Effector memory CD8-positive, alpha-beta T cell (primary cell): ENCODE measurements at regions not wholly inside any gene's neighbourhood (a gene's known extent, or its start where the extent isn't known, plus 50 kb on each side); places are given as distances from the start of the nearest gene placed in this dataset.

Source experiments
- ATAC-seq: fragments of 150-1000 bp; cut with Tn5 transposase; replicated peaks from 2 replicates; pipeline ENCODE4 v1.10.0; 2021; ENCODE audit warnings: mild to moderate bottlenecking, moderate library complexity
- DNase-seq, 3 experiments: peaks; one replicate each; pipeline ENCODE4 v3.0.0; 2021
- H3K27ac Mint-ChIP-seq, 2 donors: one replicate each; pipeline ENCODE4 v1.8.0; 2022; ENCODE audit warnings: mild to moderate bottlenecking in 2 of 2, mixed read lengths in 2 of 2, moderate library complexity in 2 of 2
- H3K27me3 Mint-ChIP-seq, 2 donors: one replicate each; pipeline ENCODE4 v1.8.0; 2022; ENCODE audit warnings: mixed read lengths in 2 of 2
- H3K36me3 Mint-ChIP-seq: one replicate; pipeline ENCODE4 v1.8.0; 2022; ENCODE audit warnings: mild to moderate bottlenecking, moderate library complexity, mixed read lengths; ENCODE audit not compliant: insufficient read depth
- H3K4me1 Mint-ChIP-seq, 2 donors: one replicate each; pipeline ENCODE4 v1.8.0; 2022; ENCODE audit warnings: low read depth in 2 of 2, mixed read lengths in 2 of 2
- H3K4me3 Mint-ChIP-seq, 2 donors: one replicate each; pipeline ENCODE4 v1.8.0; 2022; ENCODE audit warnings: mild to moderate bottlenecking in 2 of 2, mixed read lengths in 2 of 2, moderate library complexity in 2 of 2
- H3K9me3 Mint-ChIP-seq, 2 donors: one replicate each; pipeline ENCODE4 v1.8.0; 2022; ENCODE audit warnings: mixed read lengths in 2 of 2

DNA sequence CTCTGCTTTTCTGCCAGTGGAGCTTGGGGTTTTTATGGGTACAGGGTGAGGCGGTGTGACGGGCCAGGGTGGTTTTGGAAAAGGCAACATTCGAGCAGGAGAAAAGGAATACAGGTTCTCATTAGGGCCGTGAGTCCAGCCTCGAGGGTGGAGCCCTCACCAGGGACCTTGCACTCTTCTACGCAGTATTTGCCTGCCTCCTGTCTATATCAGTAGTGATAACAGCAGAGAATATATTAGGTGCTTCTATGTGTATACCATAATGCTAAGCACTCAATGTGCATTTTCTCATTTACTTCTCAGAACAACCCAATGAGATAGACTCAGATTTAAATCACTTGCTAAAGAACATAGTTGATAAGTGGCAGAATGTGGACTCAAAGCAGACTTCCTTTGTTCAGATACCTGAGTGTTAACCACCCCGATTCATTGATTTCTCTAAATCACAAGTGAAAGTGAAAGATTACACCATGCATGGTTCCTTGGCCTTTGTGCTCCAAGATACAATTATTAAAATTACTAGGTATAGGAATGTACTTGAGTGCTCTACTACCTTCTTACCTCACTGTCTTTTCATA is 403.9 kb downstream of the PCDH7 start:
- H3K4me1 Mint-ChIP-seq: no peaks in the 10 kb centered on the region
- H3K27me3 Mint-ChIP-seq: no peaks in the 10 kb centered on the region
- no peak overlapping the region for H3K27ac Mint-ChIP-seq
- ATAC-seq: no peak
- peaks cover 3% of the 10 kb centered on the region for H3K36me3 Mint-ChIP-seq
- peaks cover 8 to 11% of the 10 kb centered on the region in 2 donors for H3K9me3 Mint-ChIP-seq
- H3K4me3 Mint-ChIP-seq: no peak overlapping the region
- no peak for DNase-seq

DNA sequence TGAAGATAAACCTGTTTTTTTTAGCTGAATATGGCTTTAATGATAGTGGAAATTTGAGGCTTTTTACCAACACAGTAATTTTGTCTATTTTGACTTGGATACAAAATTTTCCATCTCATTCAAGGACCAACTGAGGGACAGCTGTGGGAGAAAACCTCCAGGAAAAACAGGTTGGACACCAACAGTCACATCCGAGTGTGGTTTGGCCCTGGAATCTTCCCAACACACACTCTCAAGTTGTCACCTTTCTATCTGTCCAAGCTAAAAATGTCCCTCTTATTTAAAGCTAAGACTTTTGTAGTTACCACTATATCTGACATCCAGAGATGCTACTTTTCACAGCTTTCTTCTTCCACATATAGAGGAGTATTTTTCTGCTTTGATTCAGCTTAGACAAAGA is 404.9 kb downstream of the PCDH7 start:
- H3K27me3 Mint-ChIP-seq: no peaks in the 10 kb centered on the region
- ATAC-seq (no peak), DNase-seq (no peak)
- H3K4me3 Mint-ChIP-seq: no peak overlapping the region
- no peaks in the 10 kb centered on the region for H3K4me1 Mint-ChIP-seq
- peaks cover 3% of the 10 kb centered on the region for H3K36me3 Mint-ChIP-seq
- no peak overlapping the region for H3K27ac Mint-ChIP-seq
- peaks cover 10 to 11% of the 10 kb centered on the region in 2 donors for H3K9me3 Mint-ChIP-seq

DNA sequence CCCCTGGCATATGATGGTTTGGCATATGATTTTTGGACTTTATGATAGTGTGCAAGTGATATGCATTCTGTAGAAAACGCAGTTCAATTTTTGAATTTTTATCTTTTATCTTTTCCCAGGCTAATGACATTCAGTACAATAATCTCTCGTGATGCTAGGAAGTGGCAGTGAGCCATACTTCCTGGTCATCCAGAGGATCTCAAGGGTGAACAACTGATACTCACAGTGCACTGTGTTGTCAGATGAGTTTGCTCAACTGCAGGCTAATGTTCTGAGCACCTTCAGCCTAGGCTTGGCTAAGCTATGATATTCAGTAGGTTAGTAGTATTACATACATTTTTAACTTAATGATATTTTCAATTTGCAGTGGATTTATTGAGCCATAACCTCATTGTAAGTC is 405.3 kb downstream of the PCDH7 start:
- no peaks in the 10 kb centered on the region for H3K27me3 Mint-ChIP-seq
- H3K4me3 Mint-ChIP-seq: no peak overlapping the region
- H3K36me3 Mint-ChIP-seq: peaks cover 3% of the 10 kb centered on the region
- peaks cover 10 to 11% of the 10 kb centered on the region in 2 donors for H3K9me3 Mint-ChIP-seq
- no peak overlapping the region for H3K27ac Mint-ChIP-seq
- no peak for DNase-seq
- ATAC-seq: no peak
- no peaks in the 10 kb centered on the region for H3K4me1 Mint-ChIP-seq

GRCh38 chr4:31126881-31127398 is 406.8 kb downstream of the PCDH7 start:
- no peaks in the 10 kb centered on the region for H3K4me1 Mint-ChIP-seq
- ATAC-seq (no peak), DNase-seq (no peak)
- H3K9me3 Mint-ChIP-seq: peaks cover 11 to 13% of the 10 kb centered on the region in 2 donors
- H3K27ac Mint-ChIP-seq: no peak overlapping the region
- no peaks in the 10 kb centered on the region for H3K36me3 Mint-ChIP-seq
- no peak overlapping the region for H3K4me3 Mint-ChIP-seq
- no peaks in the 10 kb centered on the region for H3K27me3 Mint-ChIP-seq

DNA sequence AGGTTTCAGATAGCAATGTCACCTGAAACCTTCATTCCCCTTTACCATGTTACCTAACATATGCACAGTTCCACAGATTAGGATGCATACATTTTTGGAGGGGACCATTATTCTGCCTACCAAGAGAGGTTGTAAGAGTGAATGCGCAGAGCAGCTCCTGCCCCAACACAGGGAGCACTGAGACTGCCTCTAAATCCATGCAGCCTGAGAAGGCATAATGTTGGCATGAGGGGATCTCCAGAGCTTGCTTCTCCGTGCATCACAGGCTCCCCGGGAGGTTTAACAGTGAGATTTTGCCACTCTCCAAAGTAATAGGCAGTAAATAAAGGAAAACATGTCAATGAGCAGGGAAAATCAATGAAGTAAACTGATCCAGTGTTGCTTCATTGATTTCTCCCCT is 410.8 kb downstream of the PCDH7 start:
- Mint-ChIP-seq H3K27me3 (no peaks in the 10 kb centered on the region), H3K4me3 (no peak overlapping the region), H3K9me3 (peaks cover 0 to 16% of the 10 kb centered on the region in 2 donors), H3K36me3 (no peaks in the 10 kb centered on the region), H3K4me1 (no peaks in the 10 kb centered on the region), H3K27ac (no peak overlapping the region)
- DNase-seq (no peak), ATAC-seq (no peak)

- H3K36me3 Mint-ChIP-seq: no peaks in the 10 kb centered on the region
- DNase-seq: no peak
- no peaks in the 10 kb centered on the region for H3K4me1 Mint-ChIP-seq
- H3K9me3 Mint-ChIP-seq: peaks cover 0 to 11% of the 10 kb centered on the region in 2 donors
- no peaks in the 10 kb centered on the region for H3K27me3 Mint-ChIP-seq
- ATAC-seq: no peak
- H3K27ac Mint-ChIP-seq: no peak overlapping the region
- no peak overlapping the region for H3K4me3 Mint-ChIP-seq
Observed at GRCh38 chr4:31134720-31135119, 414.6 kb downstream of the PCDH7 start.

DNA sequence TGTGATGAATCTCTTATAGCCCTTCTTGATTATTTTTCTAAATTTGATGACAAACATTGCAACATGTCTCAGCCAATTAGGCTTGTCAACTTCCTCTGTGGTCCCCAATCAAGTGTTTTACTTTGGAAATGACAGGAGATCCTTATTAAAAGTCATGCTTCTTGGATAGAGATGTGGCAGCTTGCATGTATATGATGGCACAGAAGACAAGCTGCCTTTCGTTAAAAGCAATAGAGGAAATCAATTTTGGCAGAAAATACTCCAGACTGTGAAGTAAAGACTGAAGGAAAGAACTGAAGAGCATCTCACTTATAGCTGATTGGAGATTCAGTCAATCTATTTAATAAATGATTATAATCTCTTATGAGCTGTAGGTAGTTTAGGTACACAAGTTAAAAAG is 419.6 kb downstream of the PCDH7 start:
- H3K27me3 Mint-ChIP-seq: no peaks in the 10 kb centered on the region
- peaks cover 0 to 2% of the 10 kb centered on the region in 2 donors for H3K9me3 Mint-ChIP-seq
- no peak for ATAC-seq
- H3K4me1 Mint-ChIP-seq: no peaks in the 10 kb centered on the region
- DNase-seq: no peak
- no peak overlapping the region for H3K4me3 Mint-ChIP-seq
- H3K36me3 Mint-ChIP-seq: no peaks in the 10 kb centered on the region
- H3K27ac Mint-ChIP-seq: no peak overlapping the region

DNA sequence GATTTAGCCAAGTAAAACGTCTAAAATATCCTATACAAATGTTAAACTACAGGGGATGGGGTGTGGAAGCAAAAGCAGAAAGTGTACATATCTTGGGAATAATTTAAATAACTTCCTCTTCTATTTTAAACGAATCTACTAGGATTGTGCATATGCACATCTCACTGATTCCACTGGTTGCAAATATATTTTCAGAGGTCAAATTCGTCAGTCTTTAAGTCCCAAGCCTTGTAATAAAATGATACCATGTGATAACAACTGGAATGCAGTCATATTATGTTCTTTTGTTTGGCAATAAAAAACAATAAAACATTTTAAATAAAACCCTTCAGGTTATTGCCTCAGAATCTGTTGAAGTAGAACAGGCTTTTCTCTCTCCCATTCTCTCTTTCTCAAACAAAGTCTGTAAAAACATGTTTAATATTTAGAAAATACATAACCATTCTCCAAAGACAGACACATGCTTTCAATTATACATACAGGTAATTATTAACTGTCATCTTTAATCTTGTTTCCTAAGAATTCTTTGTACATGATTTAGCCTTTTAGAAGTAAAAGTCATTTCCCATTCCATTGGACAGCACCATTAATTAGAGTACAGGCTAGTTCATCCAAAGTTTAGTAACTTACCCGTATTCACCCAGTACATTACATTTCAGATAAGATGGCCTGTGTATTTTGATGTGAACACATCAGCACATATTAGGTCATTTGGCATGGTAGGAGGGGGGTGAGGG is 421.1 kb downstream of the PCDH7 start:
- no peaks in the 10 kb centered on the region for H3K36me3 Mint-ChIP-seq
- no peak for ATAC-seq
- no peaks in the 10 kb centered on the region for H3K27me3 Mint-ChIP-seq
- no peak overlapping the region for H3K27ac Mint-ChIP-seq
- no peaks in the 10 kb centered on the region for H3K4me1 Mint-ChIP-seq
- DNase-seq: no peak
- no peak overlapping the region for H3K4me3 Mint-ChIP-seq
- H3K9me3 Mint-ChIP-seq: peaks cover 0 to 3% of the 10 kb centered on the region in 2 donors

GRCh38 chr4:31141832-31142142 is 421.6 kb downstream of the PCDH7 start:
- no peak overlapping the region for H3K4me3 Mint-ChIP-seq
- peaks cover 0 to 3% of the 10 kb centered on the region in 2 donors for H3K9me3 Mint-ChIP-seq
- H3K27ac Mint-ChIP-seq: no peak overlapping the region
- H3K4me1 Mint-ChIP-seq: no peaks in the 10 kb centered on the region
- no peak for DNase-seq
- no peaks in the 10 kb centered on the region for H3K36me3 Mint-ChIP-seq
- no peak for ATAC-seq
- no peaks in the 10 kb centered on the region for H3K27me3 Mint-ChIP-seq

- H3K36me3 Mint-ChIP-seq: no peaks in the 10 kb centered on the region
- no peaks in the 10 kb centered on the region for H3K27me3 Mint-ChIP-seq
- no peak overlapping the region for H3K4me3 Mint-ChIP-seq
Observed at GRCh38 chr4:31146366-31146765, 426.2 kb downstream of the PCDH7 start.

GRCh38 chr4:31148990-31149389 is 428.8 kb downstream of the PCDH7 start:
- Mint-ChIP-seq H3K36me3 (no peaks in the 10 kb centered on the region), H3K27ac (no peak overlapping the region), H3K4me1 (no peaks in the 10 kb centered on the region), H3K27me3 (no peaks in the 10 kb centered on the region), H3K9me3 (peaks cover 0 to 4% of the 10 kb centered on the region in 2 donors), H3K4me3 (no peak overlapping the region)
- no peak for DNase-seq
- ATAC-seq: no peak

More at GRCh38 chr4:31146366-31146765, 426.2 kb downstream of the PCDH7 start:
- Mint-ChIP-seq H3K27ac (no peak overlapping the region), H3K4me1 (no peaks in the 10 kb centered on the region), H3K9me3 (peaks cover 0 to 2% of the 10 kb centered on the region in 2 donors)
- no peak for ATAC-seq
- no peak for DNase-seq

DNA sequence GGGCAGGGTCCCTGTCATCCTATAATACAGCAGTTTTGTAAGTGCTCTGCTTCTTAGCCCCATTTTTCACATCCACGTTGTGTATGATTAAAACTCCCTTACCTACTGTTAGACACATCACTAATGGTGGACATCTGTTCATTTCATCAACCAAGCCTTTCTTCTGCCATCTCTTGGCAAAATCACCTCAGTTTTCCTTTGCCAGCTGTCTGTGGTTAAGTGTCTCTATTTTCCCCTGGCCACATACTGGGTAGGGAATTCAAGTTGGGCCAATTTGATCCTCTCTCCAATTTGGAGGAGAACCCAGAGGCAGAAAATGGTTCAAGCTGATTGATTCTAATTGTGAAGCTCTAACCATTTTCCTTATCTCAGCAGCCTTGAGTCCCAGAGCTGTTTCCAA is 436.1 kb downstream of the PCDH7 start:
- Mint-ChIP-seq H3K4me3 (no peak overlapping the region), H3K36me3 (no peaks in the 10 kb centered on the region), H3K27me3 (no peaks in the 10 kb centered on the region), H3K27ac (no peak overlapping the region), H3K4me1 (no peaks in the 10 kb centered on the region), H3K9me3 (peaks cover 0 to 2% of the 10 kb centered on the region in 2 donors)
- no peak for ATAC-seq
- DNase-seq: no peak

GRCh38 chr4:31160146-31160545 is 440.0 kb downstream of the PCDH7 start:
- H3K4me1 Mint-ChIP-seq: no peaks in the 10 kb centered on the region
- H3K4me3 Mint-ChIP-seq: no peak overlapping the region
- H3K27me3 Mint-ChIP-seq: no peaks in the 10 kb centered on the region
- no peaks in the 10 kb centered on the region for H3K36me3 Mint-ChIP-seq
- DNase-seq (no peak), ATAC-seq (no peak)
- no peaks in the 10 kb centered on the region for H3K9me3 Mint-ChIP-seq
- no peak overlapping the region for H3K27ac Mint-ChIP-seq

GRCh38 chr4:31169846-31170245 is 449.7 kb downstream of the PCDH7 start:
- ATAC-seq: no peak
- H3K4me3 Mint-ChIP-seq: no peak overlapping the region
- peaks cover 6 to 15% of the 10 kb centered on the region in 2 donors for H3K9me3 Mint-ChIP-seq
- no peak overlapping the region for H3K27ac Mint-ChIP-seq
- no peak for DNase-seq
- H3K27me3 Mint-ChIP-seq: no peaks in the 10 kb centered on the region
- no peaks in the 10 kb centered on the region for H3K36me3 Mint-ChIP-seq
- H3K4me1 Mint-ChIP-seq: no peaks in the 10 kb centered on the region
